ENCODE measurements at regions not wholly inside any gene's neighbourhood (a gene's known extent, or its start where the extent isn't known, plus 50 kb on each side); places are given as distances from the start of the nearest gene placed in this dataset.

DNA sequence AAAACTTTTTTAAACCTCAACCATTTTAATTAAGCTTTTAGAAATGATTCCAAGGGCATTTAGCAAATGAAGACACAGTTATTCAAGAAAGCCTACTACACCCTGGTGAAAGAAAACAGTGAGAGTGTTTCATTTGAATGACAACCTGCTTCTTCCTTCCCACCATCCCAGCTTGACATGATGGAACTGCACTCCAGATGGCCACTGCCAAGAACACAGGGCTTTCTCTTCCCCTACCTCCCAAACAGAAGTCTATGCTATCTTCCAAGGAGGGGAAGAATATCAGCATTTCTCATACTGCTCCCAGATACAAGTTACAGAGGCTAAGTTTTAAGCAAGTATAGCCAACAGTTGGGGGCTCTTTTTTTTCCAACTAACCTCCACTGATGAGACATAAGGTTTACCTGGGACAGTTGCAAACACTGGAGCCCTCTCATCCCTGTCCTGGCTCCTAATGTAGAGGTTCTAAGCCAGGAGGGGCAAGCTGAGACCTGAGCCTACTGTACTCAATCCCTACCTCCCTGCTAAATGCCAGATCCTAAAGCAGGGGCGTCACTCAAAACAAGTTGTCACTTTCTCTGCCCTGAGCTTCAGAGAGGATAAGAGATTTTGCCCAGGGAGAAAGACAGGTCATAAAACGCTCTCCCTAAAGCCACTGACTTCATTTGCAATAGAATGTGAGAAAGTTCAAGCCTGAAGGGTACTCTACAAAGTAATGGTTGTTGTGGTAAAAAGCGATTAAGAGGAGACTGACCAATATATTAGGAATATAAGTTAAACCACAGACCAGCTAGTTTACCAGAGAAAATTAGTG lies 88.5 kb upstream of the SLC27A6 start:
- Histone ChIP-seq H3K27me3 (no peaks in the 10 kb centered on the region), H3K9me3 (ENCODE audit: low read depth) (no peaks in the 10 kb centered on the region), H3K4me1 (ENCODE audit: low read depth) (peaks cover 41% of the 10 kb centered on the region), H3K27ac (peak overlapping the region; percentile 88), H3K36me3 (no peaks in the 10 kb centered on the region), H3K4me3 (no peak overlapping the region)
- no peak for DNase-seq (ENCODE audit: low read depth in 1 of 2, low spot score in 1 of 2)
- TF ChIP-seq, protein P1, sequence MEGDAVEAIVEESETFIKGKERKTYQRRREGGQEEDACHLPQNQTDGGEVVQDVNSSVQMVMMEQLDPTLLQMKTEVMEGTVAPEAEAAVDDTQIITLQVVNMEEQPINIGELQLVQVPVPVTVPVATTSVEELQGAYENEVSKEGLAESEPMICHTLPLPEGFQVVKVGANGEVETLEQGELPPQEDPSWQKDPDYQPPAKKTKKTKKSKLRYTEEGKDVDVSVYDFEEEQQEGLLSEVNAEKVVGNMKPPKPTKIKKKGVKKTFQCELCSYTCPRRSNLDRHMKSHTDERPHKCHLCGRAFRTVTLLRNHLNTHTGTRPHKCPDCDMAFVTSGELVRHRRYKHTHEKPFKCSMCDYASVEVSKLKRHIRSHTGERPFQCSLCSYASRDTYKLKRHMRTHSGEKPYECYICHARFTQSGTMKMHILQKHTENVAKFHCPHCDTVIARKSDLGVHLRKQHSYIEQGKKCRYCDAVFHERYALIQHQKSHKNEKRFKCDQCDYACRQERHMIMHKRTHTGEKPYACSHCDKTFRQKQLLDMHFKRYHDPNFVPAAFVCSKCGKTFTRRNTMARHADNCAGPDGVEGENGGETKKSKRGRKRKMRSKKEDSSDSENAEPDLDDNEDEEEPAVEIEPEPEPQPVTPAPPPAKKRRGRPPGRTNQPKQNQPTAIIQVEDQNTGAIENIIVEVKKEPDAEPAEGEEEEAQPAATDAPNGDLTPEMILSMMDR (IDR thresholded peaks at IDR 0.05; ENCODE audit: low read depth, low read length): no peak

GRCh38 chr5:128877476-128877875 lies 87.8 kb upstream of the SLC27A6 start:
- DNase-seq (ENCODE audit: low read depth in 1 of 2, low spot score in 1 of 2): no peak
- TF ChIP-seq, protein P1 (IDR thresholded peaks at IDR 0.05; ENCODE audit: low read depth, low read length): no peak
- Histone ChIP-seq H3K36me3 (no peaks in the 10 kb centered on the region), H3K27me3 (no peaks in the 10 kb centered on the region), H3K4me3 (no peak overlapping the region), H3K9me3 (ENCODE audit: low read depth) (no peaks in the 10 kb centered on the region), H3K27ac (peak overlapping the region; percentile 88), H3K4me1 (ENCODE audit: low read depth) (peaks cover 41% of the 10 kb centered on the region)

GRCh38 chr5:128881502-128882018 lies 83.7 kb upstream of the SLC27A6 start:
- Histone ChIP-seq H3K4me1 (ENCODE audit: low read depth) (peaks cover 46% of the 10 kb centered on the region), H3K27ac (peak overlapping the region; percentile 86), H3K9me3 (ENCODE audit: low read depth) (no peaks in the 10 kb centered on the region), H3K36me3 (no peaks in the 10 kb centered on the region), H3K4me3 (no peak overlapping the region), H3K27me3 (no peaks in the 10 kb centered on the region)
- TF ChIP-seq, protein P1 (IDR thresholded peaks at IDR 0.05; ENCODE audit: low read depth, low read length): no peak
- peak in 1 of 2 donors; percentile 72 for DNase-seq (ENCODE audit: low read depth in 1 of 2, low spot score in 1 of 2)

- H3K27me3 ChIP-seq: no peaks in the 10 kb centered on the region
- no peak overlapping the region for H3K4me3 ChIP-seq
- H3K27ac ChIP-seq: peak overlapping the region; percentile 98
- peak in 1 of 2 donors; percentile 85 for DNase-seq (ENCODE audit: low read depth in 1 of 2, low spot score in 1 of 2)
- H3K36me3 ChIP-seq: no peaks in the 10 kb centered on the region
- no peaks in the 10 kb centered on the region for H3K9me3 ChIP-seq (ENCODE audit: low read depth)
- H3K4me1 ChIP-seq (ENCODE audit: low read depth): peaks cover 43% of the 10 kb centered on the region
- TF ChIP-seq, protein P1 (IDR thresholded peaks at IDR 0.05; ENCODE audit: low read depth, low read length): no peak
Measured at GRCh38 chr5:128885649-128886255, 79.5 kb upstream of the SLC27A6 start.

DNA sequence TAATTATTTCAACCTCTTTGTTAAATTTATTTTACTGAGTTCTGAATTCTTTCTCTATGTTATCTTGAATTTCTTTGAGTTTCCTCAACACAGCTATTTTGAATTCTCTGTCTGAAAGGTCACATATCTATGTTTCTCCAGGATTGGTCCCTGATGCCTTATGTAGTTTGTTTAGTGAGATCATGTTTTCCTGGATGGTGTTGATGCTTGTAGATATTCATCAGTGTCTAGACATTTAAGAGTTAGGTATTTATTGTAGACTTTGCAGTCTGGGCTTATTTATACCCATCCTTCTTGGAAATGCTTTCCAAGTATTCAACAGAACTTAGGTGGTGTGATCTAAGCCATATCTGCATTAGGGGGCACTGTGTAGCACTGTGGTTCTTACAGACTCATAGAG lies 70.2 kb upstream of the SLC27A6 start:
- H3K36me3 ChIP-seq: no peaks in the 10 kb centered on the region
- no peak overlapping the region for H3K27ac ChIP-seq
- TF ChIP-seq, protein P1 (IDR thresholded peaks at IDR 0.05; ENCODE audit: low read depth, low read length): no peak
- no peaks in the 10 kb centered on the region for H3K27me3 ChIP-seq
- H3K4me1 ChIP-seq (ENCODE audit: low read depth): no peaks in the 10 kb centered on the region
- DNase-seq (ENCODE audit: low read depth in 1 of 2, low spot score in 1 of 2): no peak
- no peaks in the 10 kb centered on the region for H3K9me3 ChIP-seq (ENCODE audit: low read depth)
- no peak overlapping the region for H3K4me3 ChIP-seq

Measured in cardiac muscle cell (in vitro differentiated cells and primary cell).